ENCODE measurements at regions not wholly inside any gene's neighbourhood (a gene's known extent, or its start where the extent isn't known, plus 50 kb on each side); places are given as distances from the start of the nearest gene placed in this dataset.

- TF ChIP-seq CTCF (IDR thresholded peaks at IDR 0.05) (no peak), POLR2A (IDR thresholded peaks at IDR 0.05) (no peak)
Measured at GRCh38 chr14:101482066-101482465, 79.2 kb upstream of the DIO3 start.

All from right lobe of liver (tissue), 4 donors.